Medulla oblongata (tissue), 1 donor: ENCODE measurements at regions not wholly inside any gene's neighbourhood (a gene's known extent, or its start where the extent isn't known, plus 50 kb on each side); places are given as distances from the start of the nearest gene placed in this dataset.

Source experiments
- DNase-seq: peaks from one replicate; pipeline ENCODE4 v3.0.0-alpha.2; 2015; ENCODE audit errors: extremely low spot score

DNA sequence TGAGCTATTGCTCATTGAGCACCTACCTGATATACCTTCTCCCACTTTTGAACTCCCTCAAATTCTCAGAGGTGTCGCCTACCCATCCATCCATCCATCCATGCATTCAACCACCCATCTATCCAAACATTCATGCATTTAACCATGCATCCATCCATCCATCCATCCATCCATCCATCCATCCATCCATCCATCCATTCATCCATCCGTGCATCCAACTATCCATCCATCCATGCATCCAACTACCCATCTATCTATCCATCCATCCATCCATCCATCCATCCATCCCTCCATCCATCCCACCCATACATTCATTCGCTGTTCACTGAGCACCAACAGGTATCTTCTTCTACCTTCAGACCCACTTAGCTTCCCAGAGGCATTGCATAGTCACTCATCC lies 342.8 kb downstream of the CTTN start:
- DNase-seq = no peak

DNA sequence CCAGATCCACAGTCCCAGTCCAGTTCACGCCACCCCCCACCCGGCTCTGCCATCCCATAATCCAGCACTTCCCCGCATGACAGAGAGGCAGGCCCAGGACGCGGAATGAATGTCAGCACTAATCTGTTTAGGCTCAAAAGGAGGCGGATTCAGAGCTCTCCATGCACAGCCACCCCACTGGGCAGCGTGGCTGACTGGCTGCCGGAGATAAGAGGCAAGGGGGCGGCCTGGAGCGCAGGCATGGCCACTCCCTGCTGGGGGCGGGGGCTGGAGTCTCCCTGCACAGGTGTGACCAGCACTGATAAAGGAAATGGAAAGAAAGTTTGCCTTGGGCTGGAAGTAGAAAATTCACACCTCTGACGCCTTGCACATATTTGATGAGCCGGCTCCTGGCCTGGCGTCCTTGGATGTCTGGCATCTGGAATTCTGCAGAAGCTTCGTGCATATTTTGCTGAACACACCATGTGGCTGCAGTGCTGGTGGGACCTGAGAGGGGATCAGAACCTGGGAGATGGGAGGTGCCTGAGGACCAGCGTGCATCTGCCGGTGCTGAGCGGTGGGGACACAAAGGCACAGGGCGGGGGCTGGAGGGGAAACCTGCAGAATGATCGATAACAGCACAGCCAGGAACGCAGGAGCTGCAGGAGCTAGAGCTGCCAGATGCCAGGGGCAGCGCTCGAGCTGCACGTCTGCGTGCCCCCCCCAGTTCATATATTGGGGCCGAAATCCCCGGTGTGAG lies 344.4 kb downstream of the CTTN start:
- no peak for DNase-seq

DNA sequence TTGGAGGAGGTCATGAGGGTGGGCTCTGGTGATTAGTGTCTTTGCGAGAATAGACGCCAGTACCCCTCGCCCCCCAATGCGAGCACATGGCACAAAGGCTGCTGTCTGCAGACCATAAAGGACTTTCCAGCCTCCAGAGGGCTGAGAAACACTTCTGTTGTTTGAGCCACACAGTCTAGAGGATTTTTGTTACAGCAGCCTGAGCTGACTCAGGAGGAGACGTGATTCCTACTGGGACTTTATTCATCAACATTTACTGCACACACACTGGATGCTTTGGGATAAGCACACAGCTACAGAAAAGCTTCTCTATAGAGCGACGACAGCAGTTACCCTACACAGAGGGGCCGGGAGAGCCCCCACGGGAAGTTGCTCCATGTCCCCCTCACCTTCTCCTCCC lies 345.0 kb downstream of the CTTN start:
- no peak for DNase-seq

DNA sequence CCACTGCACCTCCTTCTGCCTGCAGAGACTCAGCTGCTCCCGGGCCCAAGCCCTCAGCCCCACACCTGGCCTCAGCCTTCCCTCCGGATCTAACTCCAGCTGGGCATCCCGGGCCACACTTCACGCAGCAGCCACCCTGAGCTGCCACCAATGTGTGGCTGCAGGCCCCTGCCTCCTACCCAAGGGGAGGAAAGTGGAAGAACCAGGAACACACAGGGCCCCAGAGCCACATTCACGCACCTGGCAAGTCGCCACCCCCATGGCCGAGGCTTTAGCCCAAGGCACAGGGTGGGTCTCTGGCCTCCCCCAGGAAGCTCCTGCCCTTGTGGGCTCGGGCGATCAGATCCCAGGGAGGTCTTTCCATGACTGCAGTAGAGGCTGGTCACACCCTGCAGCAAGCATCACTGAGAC lies 345.6 kb downstream of the CTTN start:
- no peak for DNase-seq

DNA sequence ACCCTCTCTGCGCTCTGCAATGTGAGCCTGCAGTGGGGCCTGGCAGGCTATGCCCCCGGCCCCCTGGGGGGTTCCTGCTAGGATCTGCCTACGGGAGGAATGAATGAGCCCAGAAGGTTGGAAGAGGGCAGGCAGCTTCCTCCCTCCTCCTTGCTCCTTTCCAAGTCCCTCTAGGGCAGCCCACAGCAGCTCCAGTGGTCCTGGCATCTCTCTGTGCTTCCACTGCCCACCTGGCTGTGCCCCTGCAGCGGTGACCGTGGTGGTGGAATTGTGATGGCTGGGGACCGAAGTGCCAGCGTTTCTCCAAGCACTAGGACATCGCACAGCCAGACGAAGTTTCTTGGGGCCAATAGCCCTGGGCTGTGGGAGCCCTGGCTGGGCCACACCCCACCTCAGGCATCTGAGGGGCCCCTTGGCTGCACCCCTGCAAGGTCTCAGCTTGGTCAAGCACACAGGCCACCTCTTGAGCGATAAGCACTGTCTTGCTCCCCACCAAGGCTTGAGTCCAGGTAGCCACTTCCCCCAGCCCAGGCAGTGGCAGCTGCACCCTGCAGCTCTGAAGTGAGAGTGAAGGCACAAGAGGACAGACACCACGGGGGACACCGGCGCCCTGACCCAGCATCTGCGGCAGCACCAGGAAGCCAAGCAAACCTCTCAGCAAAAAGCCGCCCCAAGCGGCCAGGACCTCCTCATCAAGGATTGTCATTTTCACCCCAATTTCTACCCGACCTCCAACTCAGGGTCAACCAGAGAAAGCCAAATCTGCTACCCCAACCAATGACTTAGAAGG lies 346.3 kb downstream of the CTTN start:
- no peak for DNase-seq

DNA sequence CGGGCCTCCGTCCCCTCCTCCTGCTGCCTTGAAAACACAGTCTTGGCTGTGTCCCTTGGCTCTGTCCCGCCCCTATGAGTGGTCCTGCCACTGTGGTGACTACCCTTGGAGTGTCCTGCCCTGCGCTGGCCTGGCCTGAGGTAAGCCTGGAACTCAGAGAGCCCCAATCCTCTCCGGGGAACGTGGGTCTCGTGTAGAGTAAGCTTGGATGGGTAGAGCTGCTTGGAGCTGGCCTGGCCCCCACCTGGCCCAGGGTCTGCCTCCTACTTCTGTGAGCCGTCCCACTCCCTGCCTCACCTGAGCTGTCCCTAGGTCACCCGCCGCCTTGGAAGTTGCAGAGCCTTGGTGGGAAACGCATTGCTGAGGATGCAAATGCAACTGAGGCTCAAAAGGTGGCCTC lies 347.1 kb downstream of the CTTN start:
- no peak for DNase-seq

DNA sequence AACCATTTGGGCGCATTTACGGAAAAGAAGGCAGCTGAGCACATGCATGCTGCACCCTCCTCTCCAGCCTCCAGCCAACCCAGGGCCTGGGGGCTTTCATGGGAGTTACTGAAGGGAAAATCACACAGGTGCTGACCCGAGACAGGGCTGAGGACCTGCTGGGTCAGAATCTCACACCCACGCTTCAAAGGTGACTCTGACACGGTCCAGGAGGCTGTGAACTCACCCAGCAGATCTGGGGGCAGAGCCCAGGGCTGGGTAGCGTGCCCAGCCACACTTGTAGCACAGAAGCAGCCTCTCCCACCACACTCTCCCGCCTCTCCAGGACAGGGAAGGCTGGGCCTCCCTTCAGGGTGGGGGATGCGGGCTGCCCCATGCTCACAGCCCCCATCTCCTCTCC lies 347.6 kb downstream of the CTTN start:
- DNase-seq = no peak

DNA sequence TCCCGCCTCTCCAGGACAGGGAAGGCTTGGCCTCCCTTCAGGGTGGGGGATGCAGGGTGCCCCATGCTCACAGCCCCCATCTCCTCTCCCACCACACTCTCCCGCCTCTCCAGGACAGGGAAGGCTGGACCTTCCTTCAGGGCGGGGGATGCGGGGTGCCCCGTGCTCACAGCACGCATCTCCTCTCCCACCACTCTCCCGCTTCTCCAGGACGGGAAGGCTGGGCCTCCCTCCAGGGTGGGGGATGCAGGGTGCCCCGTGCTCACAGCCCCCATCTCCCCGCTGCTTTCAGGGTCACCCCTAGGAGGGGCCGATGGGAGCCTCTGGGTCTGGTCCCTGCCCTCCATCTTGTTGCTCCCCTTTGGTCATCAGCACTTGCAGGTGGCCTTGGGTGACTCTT lies 348.0 kb downstream of the CTTN start:
- DNase-seq = no peak

DNA sequence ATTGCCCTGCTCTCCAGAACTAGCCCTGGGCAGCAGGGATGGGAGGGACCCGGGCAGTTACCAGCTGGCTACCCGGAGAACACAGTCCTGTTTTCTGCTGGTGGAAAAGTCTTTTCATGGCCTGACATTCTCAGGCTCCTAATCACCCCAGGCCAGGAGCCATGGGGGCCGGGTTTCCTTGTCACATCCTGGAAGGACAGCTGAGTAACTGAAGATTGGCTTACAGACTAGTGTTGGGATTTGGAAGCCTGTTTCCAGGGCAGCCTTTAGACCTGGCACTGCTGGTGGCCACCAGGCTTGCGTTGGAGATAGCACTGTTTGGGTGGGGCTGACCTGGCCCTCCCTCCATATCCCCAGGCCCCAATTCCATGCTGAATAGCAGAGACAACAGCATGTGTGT lies 349.0 kb downstream of the CTTN start:
- DNase-seq = no peak

DNA sequence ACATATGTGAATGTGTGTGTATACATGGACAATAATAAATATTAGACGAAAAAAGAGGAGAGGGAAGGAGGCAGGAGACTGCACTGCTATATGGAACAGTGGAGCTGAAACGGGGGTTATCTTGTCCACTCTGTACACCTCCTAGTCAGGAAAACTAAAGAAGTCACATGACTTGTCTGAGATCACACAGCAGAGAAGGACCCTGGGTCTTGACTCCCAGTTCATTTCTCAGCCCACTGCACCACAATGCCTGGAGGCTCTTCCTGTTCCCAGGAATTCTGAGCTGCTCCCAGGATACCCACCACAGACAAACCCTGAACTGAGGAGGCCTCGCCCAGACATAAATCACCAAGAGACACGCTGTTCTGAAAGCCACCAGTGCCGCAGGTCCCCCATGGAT lies 349.6 kb downstream of the CTTN start:
- no peak for DNase-seq

DNA sequence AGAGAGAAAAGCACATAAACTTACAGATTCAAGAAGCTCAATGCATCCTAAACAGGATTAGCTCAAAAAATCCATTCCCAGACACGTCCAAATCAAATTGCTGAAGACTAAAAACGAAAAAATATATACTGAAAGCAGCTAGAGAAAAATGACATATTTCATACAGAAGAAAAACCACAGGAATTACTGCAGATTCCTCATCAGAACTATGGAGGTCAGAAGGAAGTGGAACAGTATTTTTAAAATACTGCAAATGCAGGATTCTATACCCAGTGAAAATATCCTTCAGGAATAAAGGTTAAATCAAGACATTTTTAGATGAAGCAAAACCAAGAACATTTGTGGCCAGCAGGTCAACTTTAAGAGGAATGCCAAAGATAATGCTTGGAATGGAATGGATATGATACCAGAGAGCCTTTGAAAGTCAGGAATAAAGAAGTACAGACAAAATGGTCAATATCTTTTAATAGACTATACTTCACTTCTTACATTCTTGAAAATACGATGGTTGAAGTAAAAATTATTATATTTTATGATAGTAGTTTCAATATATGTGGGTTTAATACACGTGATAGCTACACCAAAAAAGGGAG lies 352.9 kb downstream of the CTTN start:
- DNase-seq = no peak

DNA sequence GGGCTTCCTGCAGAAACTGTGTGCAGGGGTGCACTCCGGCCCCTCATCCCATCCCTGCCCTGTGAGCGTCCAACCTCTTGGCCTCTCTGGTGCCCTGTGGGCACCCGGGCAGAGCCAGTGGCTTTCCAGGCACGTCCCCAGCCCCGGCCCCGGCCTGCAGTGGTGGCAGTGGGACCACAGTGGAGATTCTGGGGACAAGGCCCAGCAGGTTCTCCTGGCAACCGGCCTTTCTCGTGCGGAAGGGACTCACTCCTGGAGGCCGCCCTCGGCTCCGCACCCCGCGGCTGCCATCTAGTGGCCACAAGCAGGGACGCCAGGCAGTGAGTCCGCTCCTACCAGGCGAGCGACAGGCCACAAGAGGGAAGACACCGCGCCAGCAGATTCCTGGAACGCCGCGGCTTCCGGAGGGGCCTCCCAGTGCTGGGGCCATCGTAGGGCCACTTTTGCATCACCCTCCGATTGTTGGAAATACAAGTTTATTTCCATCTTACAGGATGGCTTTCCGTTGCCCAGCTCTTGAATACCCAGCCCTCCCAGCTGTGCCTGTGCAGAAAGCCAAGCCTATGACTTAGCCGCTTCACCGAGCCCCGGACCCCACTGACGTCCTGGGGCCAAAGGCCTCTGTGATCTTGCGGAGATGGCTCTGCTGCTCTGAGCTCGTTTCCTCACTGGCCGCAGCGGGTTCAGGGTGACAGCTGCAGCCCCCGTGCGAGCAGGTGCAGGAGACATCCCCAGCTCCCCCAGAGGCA lies 357.3 kb downstream of the CTTN start:
- peak; percentile 77 for DNase-seq

DNA sequence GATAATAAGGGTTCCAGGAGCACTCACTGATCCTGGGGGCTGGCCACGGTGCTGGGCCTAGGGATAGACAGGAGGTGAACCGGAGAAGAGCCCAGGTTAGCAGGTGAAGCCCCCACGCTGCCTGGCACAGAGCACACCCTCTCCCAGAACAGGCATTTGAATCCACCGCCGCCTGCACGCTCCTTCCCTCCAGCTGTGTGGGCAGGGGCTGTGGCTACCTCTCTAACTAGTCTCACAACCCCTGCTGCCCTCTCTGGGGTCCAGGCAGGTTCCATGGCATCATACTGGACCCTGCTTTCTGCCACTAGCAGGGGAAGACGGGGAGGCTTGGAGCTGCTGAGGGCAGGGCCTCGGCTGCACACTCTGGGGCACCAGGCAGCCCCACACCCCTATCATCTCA lies 358.0 kb downstream of the CTTN start:
- DNase-seq = no peak

DNA sequence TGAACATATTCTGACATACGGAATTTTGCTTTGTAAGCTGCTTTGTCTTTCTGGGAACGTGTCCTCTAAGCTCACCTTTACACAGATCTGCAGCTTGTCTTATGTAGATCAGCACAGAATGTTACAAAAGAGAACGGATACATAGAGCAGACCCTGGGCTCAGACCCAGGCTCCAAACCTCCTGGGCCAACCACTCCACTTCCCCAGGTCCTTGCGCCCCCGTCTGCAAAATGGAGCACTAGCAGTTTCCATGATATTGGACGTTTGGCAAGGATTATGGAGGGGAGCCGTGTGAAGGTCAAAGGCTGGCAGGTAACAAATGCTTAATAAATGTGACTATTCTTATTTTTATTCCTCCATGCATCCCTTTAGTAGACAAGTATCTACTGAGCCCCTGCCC lies 358.4 kb downstream of the CTTN start:
- DNase-seq = no peak

DNA sequence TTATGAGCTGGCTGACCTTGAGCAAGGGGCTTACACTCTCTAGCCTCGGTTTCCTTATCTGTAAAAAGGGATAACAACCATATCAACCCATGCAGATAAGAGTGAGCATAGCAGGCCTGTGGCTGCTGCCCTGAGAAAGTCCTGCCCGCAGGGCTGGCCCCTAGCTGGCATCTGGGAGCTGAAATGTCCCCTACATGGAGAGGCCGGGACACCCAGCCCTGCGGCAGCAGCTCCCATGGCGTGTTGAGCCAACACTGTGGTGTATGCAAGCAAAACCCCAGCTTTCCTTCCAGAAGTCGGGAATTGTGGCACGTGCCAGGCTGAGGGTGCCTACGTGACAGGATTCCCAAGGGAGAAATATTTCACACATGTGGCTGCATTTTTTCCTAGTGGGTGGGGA lies 358.9 kb downstream of the CTTN start:
- DNase-seq = no peak

DNA sequence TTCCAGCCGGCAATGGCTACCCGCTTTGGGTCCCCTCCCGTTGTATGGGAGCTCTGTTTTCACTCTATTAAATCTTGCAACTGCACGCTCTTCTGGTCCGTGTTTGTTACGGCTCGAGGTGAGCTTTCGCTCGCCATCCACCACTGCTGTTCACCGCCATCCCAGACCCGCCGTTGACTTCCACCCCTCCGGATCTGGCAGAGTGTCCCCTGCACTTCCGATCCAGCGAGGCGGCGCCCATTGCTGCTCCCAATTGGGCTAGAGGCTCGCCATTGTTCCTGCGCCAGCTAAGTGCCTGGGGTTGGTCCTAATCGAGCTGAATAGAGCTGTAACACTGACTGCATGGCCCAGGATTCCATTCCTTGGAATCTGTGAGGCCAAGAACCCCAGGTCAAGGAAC lies 359.9 kb downstream of the CTTN start:
- DNase-seq = no peak

DNA sequence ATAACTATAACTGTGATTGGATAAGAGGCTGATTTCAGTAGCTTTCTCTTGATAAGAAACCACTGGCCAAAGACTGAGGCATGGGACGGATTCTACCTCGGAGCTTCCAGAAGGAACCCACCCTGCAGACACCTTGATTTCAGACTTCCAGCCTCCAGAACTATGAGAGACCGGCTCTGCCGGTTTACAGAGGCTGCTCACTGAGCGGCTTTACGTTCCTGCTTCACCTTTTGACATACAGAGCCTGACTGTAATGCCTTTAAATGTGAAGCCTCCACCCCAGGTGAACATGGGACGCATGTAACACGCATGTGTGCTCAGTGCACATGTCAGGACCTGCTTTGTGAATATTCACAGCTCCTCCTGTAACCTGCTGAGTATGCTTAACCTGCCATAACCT lies 361.5 kb downstream of the CTTN start:
- no peak for DNase-seq

DNA sequence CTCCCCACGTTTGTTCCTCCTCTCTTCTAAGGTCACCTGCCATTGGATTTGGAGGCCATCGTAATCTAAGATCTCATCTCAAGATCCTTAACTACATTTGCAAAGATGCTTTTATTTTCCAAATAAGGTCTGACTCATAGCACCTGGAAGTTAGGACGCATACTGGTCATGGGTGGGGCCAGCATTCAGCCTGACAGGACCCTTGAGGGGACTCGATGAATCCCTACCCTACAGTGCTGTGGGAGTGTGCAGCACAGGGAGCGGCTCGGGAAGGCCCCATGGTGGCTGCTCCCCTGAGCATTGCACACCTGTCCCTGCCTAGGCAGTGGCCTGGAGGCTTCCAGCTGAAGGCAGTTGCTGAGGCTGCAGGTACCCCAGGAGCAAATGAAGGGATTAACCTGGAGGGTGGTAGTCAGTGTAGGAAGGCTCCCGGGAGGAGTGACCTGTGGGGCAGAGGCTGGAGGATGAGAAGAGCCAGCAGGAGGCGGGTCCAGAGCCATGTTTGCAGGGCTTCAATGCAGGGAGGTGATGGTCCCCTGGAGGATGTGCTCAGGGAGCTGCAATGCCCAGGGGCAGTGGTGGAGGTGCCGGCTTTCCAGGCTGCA lies 362.2 kb downstream of the CTTN start:
- DNase-seq = no peak

DNA sequence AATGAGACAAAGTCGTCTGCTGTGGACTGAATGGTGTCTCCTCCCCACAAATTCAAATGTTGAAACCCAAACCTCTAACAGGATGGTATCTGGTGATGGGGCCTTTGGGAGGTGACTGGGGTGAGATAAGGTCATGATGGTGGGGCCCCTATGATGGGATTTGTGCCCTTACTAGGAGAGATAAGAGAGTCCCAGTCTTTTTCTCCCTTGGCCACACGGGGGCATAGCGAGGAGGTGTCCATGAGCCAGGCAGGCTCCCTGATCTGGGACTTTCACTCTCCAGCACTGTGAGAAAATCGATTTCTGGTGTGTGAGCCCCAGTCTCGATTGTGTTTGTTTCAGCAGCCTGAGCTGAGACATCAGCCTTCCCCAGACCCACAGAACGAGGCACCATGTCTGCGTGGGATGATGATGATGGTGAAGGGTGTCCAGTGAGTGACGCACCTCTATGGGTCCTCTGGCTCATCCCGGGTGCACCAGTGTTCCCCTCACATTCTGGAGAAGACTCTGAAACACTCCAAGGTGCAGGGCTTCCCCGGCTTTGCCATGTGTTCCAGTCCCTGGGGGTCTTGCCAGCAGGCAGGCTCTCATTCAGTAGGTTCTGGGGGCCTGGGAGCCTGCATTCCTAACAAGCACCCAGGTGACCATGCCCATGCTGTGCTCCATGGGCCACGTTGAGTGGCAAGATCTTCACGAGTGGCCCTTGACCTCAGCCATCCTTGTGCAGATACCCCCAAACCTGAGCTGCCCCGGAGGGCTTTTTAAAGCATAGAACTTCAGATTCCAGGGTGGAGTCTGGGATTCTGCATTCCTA lies 363.0 kb downstream of the CTTN start:
- no peak for DNase-seq

DNA sequence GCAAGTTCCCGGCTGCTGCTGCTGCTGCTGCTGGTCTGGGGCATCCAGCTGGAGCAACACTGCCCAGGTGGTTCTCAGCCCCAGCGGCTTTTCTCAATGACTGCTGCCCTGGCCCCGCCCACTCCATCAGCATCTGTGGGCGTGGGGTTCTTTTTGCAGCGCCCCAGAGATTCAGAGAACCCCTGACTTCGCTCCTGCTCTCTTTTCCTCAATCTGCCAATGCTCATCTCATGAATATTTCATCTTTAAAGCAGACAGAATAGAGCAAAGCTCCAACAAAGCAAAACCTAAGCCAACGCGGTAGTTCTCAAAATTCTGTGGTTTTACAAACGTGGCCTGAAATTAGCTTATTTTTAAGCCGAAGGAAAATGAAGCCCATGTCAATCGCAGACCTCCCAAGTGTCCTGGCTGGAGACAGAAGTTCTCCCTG lies 363.6 kb downstream of the CTTN start:
- DNase-seq = no peak

DNA sequence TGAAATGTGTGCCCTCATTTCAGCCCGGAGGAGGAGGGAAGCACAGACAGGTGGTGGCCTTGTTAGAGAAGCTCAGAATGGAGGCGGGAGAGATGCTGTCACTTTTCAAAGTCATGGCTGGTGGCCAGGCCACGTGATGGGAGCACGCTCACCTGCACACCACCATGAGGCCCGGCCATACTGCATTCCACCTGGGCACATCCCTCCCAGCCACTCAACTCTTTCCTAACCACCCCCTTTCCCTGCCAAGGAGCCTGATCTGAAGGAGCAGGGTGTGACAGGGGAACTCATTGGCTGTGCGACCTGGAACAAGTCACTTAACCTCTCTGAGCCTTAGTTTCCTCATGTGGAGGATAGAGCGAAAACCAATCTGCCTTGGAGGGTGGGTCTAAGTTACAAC lies 364.5 kb downstream of the CTTN start:
- DNase-seq = no peak
